ENCODE measurements at regions not wholly inside any gene's neighbourhood (a gene's known extent, or its start where the extent isn't known, plus 50 kb on each side); places are given as distances from the start of the nearest gene placed in this dataset.

DNA sequence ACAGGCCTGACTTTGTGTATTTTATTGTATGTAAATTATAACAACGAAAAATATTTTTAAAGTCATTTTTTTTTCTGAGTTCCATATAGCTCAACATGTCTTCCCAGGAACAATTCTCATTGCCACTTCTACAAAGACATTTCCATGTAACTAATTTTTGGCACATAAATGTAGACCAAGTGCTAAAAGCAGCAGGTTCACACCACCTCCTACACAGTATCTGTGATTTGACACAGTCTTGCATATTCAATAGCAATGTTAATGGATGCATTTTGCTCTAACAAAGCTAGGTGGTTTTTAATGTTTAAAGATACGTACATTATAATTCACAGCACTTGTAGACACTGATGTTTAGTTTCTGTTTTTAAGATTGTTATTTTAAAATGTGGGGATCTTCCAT is 346.5 kb downstream of the GPAM start:
- no peak for FAIRE-seq

GRCh38 chr10:111837985-111838384 is 345.6 kb downstream of the GPAM start:
- FAIRE-seq, result no peak

- no peak for FAIRE-seq
Measured at GRCh38 chr10:111840546-111840945, 343.0 kb downstream of the GPAM start.

DNA sequence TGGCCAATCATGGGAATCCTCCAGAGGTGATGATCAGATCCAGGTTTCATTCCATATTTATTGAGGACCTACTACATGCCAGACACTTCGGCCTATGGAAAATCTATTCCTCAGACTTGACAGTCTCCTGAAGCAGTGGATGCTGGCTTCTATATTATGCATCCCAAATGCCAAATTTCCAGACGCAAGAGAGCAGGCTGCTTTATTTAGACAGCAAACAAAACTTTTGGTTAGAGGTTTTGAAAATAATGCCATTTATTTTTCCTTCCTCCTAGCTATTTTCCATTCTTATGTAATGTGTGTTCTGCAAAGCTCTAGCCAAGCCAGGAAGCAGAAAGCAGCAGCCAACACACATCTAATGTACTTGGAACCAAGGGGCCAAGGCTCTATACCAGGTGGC is 330.8 kb downstream of the GPAM start:
- FAIRE-seq, result no peak

DNA sequence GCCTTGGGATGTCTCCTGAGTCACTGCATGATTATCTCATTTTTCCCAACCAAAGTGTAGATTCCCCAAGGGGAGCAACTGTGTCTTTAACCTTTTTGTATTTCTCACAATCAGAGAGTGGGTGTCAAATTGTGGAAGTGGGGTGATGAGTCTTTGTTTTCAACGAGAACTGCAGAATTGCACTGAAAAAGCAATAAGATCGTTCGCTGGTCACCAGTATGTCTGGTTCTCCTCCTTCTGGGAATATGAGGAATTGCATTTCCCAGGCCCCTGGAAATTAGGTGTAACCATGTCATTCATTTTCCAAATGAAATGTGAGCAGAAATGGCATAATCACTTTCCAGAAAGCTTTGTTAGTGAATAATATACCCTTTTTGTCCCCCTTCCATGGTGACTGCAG is 326.9 kb downstream of the GPAM start:
- FAIRE-seq, result no peak

DNA sequence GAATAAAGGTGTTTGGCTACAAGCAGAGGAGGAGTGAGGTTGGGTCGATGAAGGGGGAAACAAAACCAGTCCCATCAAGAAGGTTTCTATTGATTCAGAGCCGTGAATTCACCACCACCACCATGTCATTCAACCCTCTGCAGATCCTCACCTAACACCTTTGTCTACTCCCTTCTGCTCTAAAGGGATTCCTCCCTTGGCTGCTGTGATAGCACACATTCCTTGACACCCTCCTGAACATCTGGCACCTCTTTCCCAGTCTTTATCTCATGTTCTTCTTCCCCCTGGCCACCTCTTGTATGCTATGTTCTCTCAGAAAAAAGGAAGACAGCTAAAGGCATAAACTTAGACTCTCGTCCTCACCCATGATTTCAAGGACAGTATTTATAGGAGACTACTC is 318.0 kb downstream of the GPAM start:
- no peak for FAIRE-seq

DNA sequence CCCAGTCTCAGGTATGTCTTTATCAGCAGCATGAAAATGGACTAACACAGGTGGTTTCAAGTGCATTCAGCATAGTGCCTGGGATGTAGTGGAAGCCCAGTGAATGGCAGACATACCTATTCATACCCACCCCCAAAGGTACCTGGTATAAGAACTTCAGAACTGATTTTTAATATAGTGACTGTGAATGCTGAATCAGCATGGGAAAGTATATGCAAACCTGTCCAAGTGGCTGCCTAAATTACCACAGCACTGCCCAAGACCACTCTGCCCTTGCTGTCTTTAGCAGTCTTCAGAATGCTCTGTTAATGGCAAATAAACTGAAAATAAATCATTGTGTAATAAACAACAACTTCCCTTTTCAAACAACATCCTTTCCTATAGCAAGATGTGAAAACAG is 312.1 kb downstream of the GPAM start:
- FAIRE-seq, result no peak

DNA sequence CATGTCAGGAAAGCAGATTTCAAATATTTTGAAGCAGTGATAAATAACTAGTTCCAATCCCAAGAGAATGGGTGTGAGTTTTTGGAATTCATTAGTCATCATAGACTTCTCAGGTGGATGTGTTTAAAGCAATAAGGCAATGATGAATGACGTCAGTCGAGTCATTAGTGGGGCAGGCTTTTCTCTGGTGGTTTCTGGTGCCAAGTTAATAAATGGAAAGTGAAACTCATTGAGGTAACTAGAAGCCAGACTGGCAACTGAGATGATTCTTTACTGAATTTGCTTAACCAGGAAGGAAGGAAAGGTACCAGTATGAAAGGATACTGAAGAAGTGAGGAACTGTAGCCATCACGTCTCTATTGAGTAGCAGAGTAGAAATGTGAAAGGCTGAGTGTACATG is 311.0 kb downstream of the GPAM start:
- no peak for FAIRE-seq

DNA sequence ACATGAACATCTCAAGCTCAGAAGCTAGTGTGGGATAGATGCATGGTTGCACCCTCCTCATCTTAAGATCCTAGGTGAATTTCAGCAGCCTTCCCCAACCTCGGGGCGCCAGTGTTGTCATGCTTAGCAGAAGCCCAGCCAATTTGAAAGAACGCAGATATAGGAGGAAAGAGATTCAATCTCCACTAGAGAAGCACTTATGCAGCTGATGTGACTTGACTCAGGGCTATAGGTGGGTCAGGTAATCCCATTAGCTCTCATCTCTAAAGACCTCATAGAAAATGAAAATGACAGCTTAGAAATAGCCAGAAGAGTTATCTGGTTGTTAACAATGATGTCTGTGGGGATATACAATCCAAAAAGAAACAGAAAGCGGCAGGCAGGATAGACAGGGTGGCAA is 310.5 kb downstream of the GPAM start:
- FAIRE-seq, result no peak

DNA sequence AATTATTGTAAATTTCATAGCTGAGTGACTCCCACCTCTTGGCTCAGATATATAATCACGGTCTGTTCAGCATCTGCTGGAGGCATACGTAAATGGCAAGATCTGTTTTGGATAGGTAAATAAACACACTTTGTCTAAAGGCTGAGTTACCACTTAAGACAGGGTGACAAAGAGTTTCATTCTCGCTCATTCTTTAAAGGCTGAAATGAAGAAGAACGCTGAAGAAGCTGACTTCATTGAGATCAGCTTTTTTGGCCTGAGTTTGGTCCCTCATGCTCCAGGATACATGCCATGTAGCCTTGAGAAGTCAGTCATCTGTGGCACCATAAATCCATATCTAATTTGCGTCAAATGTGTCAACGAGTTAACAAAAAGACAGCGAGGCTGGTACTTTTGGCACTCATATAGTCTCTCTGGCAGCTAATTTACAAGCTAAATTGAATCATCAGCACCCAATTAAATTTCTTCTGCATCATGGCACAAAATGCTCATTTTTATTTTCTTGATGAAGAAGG is 309.9 kb downstream of the GPAM start:
- no peak for FAIRE-seq

- FAIRE-seq, result no peak
Measured at GRCh38 chr10:111874576-111874975, 309.0 kb downstream of the GPAM start.

DNA sequence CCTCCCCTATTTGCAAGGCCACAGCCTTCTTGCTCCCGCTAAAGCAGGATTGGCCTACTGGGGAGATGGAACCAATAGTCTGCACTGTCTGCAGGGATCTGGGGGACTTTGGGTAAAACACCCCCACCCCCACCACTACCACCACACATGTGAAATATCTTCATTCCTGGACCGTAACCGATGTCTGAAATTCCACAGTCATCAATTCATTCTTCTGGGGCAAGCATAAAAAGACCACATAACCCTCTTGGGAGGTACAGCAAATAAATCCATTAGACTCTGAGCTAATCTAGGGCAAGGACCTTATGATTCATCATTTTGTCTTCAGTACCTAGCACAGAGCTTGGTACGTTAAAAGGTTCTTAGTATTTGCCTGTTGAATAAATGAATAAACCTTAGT is 307.8 kb downstream of the GPAM start:
- no peak for FAIRE-seq

DNA sequence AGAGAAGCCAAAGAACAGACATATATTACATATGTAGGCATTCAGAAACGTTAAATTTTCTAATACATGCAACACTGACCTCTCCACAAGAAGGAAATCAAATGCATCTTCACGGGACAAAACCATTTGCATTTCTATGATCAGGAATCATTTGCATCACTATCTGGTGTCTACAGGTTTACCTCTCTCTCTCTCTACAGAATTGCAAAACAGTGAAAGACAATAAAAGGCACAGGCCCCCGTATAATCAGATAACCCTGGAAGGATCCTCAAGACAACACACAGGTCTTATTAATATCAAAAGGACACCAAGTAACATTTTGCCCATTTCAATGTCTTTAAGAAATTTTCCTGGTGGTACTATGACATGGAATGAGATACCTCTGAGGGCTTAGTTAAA is 306.3 kb downstream of the GPAM start:
- no peak for FAIRE-seq

GRCh38 chr10:111879969-111880368 is 303.6 kb downstream of the GPAM start:
- FAIRE-seq, result peak; percentile 84

DNA sequence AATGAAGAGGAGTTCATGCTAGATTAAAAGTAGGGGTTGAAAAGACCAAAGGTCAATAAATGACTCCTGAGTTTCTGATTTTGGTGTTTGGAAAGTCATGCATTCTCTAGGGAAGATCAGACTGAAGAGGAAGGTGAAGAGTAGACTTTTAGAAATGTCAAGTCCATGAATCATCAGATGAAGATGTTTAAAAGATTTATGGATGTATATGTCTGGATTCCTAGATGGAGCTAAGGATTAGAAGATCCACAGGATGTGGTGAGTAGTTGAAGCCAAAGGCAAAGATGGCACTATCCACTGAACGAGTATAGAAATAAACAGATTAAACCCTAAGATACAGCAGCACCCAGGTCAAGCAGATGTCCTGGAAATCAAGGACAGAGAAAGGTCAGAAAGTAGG is 298.5 kb downstream of the GPAM start:
- no peak for FAIRE-seq

DNA sequence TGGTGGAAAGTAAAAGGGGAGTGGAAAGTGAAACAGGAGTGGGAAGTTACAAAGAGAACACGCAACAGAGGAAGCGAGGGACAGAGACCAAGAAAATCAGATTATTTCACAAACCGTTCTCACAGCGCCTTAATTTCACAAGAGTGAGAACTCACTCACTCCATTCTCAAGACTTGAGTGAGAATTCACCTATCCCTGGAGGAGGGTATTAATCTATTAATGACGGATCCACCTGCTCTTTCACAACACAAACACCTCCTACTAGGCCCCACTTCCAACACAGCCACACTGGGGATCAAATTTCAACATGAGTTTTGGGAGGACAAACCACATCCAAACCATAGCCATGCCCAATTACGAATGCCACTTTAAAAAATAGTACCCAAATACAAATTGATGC is 297.6 kb downstream of the GPAM start:
- FAIRE-seq, result no peak

DNA sequence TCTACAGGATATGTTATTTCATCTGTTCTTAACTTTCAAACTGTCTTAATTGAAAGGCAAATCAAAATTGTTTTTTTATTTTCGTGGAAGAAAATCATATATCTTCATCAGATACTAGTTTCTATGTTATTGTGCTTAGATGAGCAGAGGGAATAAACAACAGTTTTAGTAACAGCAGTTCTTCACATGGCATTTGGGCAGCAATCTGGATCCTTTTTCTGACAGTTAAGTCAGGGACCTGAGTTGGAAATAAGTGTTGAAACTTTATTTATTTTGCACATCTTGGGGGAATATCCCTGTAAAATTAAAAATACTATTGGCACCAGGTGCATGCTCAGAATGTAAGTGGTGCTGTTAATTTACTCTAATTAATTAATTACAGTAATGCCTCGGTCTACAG is 296.3 kb downstream of the GPAM start:
- no peak for FAIRE-seq

DNA sequence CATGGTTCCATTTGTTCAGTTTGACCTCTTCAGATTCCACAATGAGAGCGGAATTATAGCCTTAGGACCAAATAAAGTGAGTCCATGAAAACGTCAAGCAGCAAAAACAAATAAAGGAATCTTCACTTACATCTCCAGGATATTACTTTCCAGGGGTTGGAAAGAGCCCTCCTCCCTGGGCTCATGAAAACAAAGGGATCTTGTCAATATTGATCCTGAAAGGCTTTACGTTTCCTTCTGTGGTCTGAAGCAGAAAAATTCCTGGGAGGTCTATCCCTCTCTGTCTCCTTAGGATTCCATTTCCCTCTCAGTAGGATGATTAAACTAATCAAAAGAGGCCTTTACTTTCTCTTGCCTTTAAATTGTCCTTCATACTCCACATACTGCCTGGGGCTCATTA is 293.5 kb downstream of the GPAM start:
- no peak for FAIRE-seq

- FAIRE-seq, result no peak
Measured at GRCh38 chr10:111916011-111916410, 267.6 kb downstream of the GPAM start.

GRCh38 chr10:111921821-111922220 is 261.7 kb downstream of the GPAM start:
- FAIRE-seq, result no peak

- FAIRE-seq, result no peak
Measured at GRCh38 chr10:111923032-111923431, 260.5 kb downstream of the GPAM start.

DNA sequence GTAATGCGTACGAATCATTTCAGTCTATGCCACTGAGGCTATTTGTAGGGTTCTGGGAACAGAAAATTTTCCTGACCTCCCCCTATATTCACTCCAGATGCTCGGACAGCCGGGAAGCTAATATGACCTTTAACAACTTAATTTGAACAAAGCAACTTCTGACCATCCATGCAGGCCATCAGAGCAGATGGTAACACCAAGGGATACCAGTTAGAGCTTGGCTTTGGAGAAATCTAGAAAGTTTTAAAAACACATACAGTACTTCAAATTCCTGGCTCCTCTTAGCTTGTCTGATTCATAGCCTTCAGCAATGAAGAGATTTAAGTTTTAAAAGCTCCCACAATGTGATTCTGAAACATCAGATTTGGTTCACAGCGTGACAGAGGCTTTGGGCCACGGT is 257.3 kb downstream of the GPAM start:
- no peak for FAIRE-seq

DNA sequence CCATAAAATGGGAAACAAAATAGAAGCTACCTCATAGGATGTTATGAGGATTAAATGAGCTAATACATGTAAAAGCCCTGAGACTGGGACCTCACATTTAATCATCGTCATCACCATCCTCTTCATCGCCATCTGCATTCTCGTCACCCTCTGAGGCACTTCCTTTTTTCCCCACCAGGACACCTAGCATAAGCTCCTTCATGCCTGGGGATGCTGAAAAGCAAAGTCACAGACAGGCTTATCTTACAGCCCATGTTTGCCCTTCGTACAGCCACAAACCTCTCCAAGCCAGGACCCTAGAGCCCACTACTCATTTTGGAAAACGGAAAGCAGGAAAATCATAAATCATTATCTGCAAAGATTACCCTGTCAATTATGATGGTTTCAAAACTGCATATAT is 249.6 kb downstream of the GPAM start:
- no peak for FAIRE-seq

GRCh38 chr10:111934931-111935330 is 248.6 kb downstream of the GPAM start:
- FAIRE-seq, result no peak

DNA sequence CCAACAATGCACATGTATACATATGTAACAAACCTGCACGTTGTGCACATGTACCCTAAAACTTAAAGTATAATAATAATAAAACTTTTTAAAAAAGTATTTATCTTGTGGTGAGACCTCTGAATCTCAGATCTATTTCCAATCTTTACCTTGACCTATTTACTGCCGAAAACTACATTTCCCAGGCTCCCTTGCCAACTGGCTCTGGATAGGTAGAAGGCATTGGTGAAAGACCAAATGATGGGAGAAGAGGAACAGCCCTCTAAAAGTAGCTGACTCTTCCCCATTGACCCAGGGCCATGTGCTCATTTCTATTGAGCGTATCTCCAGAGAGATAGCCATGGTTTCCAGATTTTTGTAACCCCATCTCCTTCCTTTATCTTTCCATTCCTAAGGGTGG is 247.4 kb downstream of the GPAM start:
- no peak for FAIRE-seq

GRCh38 chr10:111944331-111944730 is 239.2 kb downstream of the GPAM start:
- FAIRE-seq, result no peak

Data from endometrium (tissue), 2 donors.